Midbrain (tissue), 1 donor: ENCODE measurements at regions not wholly inside any gene's neighbourhood (a gene's known extent, or its start where the extent isn't known, plus 50 kb on each side); places are given as distances from the start of the nearest gene placed in this dataset.

Experiments
- DNase-seq: peaks from one replicate; lab custom pipeline; 2025; lab: John Stamatoyannopoulos, UW

DNA sequence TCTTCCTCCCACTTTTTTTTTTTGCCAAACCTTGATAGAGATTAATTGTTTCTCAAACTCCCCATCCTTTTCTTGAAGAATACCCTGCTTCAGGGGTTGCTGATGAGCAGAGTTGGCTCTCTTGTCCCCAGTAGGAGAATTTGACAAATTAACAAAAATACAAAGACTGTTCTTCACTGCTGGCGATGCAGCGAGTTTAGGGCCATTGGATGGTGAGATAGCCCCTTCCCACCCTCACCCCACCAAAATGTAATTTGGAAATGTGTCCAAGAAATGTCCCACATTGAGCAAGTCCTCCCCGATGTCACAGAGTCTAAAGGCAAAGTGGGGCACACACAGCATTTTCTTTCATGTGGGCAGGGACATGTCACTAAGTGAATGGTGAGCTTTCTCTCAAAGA lies 136.0 kb upstream of the RARB start:
- DNase-seq: no peak

- no peak for DNase-seq
Measured at GRCh38 chr3:25292595-25292994, 135.5 kb upstream of the RARB start.

GRCh38 chr3:25293736-25294135 lies 134.3 kb upstream of the RARB start:
- no peak for DNase-seq

- DNase-seq: no peak
Measured at GRCh38 chr3:25294169-25294805, 133.8 kb upstream of the RARB start.

- DNase-seq: no peak
Measured at GRCh38 chr3:25297667-25298585, 130.1 kb upstream of the RARB start.

GRCh38 chr3:25300141-25300540 lies 127.9 kb upstream of the RARB start:
- no peak for DNase-seq

GRCh38 chr3:25304916-25305315 lies 123.1 kb upstream of the RARB start:
- DNase-seq: no peak

- DNase-seq: no peak
Measured at GRCh38 chr3:25306066-25306465, 122.0 kb upstream of the RARB start.

DNA sequence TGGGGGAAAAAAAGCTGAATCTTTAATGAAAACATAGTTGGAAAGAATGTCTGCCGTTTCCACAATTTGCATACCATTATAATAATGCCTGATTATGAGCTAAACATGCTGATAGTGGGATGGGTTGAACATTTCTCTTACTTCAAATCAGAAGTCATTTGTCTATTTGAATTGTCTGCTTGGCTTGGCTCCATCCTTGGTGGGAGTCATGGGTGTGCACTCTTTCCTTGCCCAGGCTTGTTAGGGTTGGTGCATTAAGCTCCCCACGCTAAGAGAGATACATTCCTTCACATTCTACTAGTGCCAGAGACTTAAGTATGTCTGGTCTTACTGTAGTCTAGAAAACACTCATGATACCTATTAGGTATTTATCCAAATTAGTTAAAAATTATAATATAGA lies 121.4 kb upstream of the RARB start:
- DNase-seq: no peak

DNA sequence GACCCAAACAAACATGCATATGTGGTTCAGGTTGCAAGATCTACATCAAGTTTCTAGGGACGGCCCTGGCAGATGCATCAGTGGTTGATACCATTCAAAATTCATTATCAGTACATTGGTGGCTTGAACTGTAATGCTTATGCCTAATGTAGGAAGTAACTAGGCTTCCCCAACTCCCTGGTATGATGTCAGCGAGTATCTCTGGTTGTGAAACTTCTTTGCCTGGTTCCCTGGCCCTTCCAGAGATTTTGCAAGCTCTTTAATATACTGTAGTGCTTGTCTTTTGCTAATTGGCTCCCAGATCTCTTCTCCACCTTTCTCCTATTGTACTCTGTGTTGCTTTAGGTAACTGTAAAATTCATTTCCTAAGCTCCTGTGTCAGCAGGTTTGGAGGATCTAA lies 114.8 kb upstream of the RARB start:
- DNase-seq: no peak

DNA sequence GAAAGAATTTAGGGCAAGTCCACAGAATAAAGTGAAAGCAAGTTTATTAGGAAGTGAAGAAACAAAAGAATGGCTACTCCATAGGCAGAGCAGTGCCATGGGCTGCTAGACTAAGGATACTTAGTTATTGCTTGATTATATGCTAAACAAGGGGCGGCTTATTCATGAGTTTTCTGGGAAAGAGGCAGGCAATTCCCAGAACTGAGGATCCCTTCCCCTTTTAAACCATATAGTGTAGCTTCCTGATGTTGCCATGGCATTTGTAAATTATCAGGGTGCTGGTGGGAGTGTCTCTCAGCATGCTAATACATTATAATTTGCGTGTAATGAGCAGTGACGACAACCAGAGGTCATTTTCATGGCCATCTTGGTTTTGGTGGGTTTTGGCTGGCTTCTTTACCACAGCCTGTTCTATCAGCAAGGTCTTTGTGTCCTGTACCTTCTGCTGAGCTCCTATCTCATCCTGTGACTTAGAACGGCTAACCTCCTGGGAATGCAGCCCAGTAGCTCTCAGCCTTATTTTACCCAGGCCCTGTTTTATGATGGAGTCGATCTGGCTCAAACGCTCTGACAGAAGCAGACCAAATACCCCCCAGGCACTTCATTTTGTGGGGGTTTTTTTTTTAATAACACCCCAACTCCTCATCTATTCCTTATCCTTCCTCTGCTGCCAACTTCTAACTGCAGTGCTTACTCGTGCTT lies 103.0 kb upstream of the RARB start:
- DNase-seq: no peak

DNA sequence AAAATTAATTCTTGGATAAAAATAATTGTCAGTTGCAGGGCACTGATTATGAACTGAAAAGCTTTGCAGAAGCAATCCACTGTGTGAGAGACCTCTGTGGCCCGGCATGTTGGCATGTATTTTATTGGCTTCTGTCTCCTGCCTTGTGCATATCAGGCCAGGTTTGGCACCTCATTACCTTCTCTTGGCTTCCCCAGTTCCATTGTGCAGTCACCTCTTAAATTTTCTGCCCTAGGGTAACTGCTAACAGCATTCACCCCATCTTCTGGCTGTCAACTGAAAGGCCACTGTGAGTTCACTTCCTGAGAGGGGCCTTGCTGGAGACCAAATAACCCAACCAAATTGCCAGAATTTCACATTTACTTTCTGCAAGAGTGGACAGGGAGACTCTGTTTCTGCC lies 92.7 kb upstream of the RARB start:
- no peak for DNase-seq

DNA sequence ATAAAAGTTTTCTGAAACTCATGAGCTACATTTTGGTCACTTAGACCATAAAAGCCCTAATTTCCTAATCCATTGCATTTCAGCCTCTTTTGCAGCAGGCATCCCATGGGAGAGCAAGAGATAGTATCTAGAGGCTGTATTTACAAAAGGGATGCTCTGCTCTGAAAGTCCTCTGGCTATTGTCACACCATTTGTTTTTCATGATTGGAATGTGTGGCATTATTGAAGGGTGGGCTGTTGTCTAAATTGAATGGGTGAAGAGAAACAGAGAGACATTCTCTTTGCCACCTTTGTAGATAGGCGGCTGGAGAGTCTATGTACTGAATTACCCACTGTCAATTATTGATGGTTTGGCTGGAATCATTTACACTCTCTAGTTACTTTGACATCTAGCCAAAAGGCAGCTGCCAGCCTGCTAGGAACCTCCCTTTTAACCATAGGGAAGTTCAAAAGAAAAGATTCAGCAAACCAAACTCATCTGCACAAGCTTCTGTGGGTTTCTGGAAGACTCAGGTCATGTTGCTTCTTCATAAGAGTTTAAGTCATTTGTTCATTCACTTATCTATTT lies 89.8 kb upstream of the RARB start:
- DNase-seq: no peak

DNA sequence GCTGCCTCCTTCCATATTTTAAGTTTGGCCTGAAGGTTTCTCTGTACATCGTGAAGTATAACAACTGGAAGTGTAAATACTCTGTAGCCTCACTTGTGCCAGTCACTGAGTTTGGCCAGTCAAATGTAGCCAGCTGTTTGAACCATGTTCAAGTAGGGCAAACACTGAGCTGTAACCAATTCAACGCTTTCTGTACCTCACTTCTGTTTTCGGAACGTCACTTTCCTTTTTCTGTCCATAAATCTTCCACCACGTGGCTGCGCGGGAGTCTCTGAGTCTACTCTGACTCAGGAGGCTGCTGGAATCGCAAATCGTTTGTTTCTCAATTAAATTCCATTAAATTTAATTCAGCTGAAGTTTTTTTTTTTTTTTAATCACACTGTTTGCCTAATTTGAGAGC lies 88.8 kb upstream of the RARB start:
- no peak for DNase-seq

GRCh38 chr3:25344670-25345069 lies 83.4 kb upstream of the RARB start:
- no peak for DNase-seq

GRCh38 chr3:25349095-25349494 lies 79.0 kb upstream of the RARB start:
- no peak for DNase-seq

DNA sequence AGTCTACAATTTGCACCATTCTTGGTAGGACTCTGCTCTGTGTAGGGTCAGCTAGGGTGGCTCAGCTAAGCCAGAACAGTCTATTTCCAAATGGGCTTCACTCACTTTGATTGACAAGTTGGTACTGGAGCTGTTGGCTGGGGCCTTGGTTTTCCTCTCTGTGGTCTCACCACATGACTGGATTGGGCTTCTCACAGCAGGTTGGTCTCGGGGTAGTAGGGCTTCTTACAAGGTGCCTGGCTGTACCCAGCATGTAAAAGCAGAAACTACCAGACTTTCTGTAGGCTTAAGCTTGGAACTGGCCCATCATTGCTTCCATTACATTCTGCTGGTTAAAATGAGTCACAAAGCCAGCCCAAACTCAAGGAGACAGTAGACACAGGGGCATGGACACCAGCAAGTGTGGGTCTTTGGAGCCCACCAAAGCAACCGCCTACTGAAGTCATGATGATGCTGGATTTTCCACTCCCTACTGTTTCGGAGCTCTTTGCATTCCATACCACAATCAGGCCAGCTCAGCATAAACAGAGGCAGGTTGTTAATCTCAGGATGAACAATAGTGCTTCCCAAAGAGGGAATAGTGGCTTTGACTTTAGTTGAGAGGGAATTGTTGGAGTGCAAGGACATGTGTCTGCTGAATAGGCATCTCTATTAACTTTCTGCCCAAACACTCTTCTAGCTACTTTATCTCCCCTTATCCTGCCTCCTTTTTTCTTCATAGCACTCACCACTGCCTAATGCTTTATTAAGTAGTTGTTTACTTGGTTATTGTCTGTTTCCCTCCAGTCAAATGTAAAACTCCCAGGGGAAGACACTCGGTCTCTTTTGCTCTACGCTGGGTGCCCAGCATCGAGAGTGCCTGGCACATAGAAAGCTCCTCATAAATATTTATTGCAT lies 78.0 kb upstream of the RARB start:
- DNase-seq: no peak

DNA sequence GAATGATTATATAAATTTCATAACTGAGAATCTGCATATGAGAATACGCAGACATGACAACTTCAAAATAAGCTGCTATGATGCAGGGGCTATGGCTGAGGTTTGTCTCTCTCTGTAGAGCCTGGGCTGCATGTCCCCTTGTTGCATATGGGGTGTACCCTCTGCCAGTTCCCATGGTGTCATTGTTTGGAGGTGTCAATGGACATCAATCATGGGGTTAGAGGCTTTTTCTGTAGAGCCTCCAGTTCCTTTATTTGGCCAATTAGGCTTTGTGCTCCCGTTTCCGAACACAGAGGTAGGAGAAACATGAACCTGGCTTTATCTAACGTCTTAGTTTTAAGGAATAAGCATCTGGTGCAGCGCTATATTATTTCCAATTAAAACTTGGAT lies 77.3 kb upstream of the RARB start:
- DNase-seq: no peak

DNA sequence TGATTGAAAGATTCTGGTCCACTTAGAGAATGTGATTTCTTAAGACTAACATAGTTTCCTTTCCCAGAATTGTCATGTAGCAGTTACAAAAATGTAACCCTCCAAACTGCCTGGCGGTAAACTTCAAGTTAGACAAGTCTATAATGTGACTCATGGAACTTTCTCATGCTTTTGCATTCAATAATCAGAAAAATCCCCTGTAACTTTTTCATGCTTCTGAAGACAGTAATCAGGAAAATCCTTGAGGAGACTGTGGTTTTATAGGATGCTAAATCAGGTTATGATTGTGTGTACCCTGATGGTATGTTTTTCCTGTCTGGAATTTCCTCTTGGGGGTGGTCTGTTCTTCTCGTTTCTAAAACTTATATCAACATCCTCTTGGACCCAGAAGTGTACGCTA lies 74.0 kb upstream of the RARB start:
- no peak for DNase-seq

GRCh38 chr3:25355034-25355885 lies 72.8 kb upstream of the RARB start:
- no peak for DNase-seq

GRCh38 chr3:25355998-25356397 lies 72.1 kb upstream of the RARB start:
- DNase-seq: no peak
